ENCODE measurements at regions not wholly inside any gene's neighbourhood (a gene's known extent, or its start where the extent isn't known, plus 50 kb on each side); places are given as distances from the start of the nearest gene placed in this dataset.
"Not testable (repeated sequence)": the region's sequence is repeated elsewhere in the genome, so short reads cannot be mapped to it uniquely, and the experiment has no call there.

- not testable (repeated sequence) for H3K4me3 ChIP-seq (ENCODE audit: low read depth, low read length)
These were observed 70.2 kb downstream of the LGALS9C start for GRCh38 chr17:18546514-18547398.

DNA sequence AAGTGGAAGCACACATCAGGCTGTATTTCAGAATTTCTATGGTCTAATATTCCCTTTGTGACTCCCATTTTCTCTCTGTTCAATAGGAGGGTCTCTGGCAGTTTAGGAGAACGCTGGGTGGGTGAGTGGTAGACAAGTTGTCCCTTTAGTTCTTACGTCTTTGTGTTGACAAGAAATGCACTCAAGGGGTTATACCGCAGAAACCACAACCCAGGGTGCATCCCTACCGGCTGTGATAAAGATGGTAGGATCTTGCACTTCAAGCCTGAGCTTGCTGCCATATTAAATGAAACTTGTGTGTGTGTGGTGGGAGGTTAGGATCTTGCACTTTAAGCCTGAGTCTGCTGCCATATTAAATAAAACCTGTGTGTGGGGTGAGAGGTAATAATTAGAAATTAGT lies 80.5 kb downstream of the LGALS9C start:
- not testable (repeated sequence) for H3K4me3 ChIP-seq (ENCODE audit: low read depth, low read length)

DNA sequence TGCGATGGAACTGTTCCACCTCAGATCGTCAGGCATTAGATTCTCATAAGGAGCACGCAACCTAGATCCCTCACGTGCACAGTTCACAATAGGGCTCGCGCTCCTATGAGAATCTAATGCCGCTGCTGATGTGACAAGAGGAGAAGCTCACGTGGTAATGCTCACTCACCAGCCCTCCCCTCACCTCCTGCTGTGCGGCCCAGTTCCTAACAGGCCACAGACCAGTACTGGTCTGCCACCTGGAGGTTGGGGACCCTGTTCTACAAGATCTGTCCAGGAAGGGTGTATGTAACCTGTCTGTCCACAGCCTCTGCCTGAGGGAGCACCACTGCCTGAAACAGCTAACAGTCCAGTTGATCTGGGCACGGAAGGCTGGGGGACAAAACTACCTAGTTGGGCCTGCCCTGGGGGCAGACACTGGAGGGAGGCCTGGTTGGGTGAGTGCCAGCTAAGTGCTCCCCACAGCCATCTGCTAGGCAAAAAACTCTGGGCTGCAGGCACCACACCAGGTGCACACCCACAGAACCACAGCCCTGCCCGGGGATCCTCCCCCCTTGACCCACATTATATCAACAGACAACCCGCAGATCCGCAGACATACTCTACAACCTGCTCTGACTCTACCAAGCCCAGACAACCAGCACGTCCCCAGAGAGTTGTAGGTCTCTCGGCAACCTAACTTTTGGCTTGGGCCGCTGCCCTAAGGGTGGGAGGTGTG lies 80.7 kb downstream of the TBC1D28 start:
- H3K4me3 ChIP-seq (ENCODE audit: low read depth, low read length) = not testable (repeated sequence)

DNA sequence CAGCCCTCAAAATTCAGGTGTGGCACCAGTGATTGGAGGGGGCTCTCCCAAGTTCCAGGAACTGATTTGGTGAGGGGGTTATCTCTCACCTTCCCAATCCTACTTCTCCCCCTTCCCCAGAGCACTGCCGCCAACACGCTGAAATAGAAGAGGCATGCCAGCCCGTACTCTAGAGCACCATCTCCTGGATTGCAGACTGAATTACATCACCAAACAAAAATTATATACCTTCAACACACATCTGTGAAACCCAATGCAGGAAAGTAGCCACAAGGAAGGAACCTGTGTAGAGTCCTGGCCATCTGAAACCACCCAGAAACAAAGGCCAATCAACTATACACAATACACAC lies 80.1 kb downstream of the TBC1D28 start:
- TF ChIP-seq, protein P1, sequence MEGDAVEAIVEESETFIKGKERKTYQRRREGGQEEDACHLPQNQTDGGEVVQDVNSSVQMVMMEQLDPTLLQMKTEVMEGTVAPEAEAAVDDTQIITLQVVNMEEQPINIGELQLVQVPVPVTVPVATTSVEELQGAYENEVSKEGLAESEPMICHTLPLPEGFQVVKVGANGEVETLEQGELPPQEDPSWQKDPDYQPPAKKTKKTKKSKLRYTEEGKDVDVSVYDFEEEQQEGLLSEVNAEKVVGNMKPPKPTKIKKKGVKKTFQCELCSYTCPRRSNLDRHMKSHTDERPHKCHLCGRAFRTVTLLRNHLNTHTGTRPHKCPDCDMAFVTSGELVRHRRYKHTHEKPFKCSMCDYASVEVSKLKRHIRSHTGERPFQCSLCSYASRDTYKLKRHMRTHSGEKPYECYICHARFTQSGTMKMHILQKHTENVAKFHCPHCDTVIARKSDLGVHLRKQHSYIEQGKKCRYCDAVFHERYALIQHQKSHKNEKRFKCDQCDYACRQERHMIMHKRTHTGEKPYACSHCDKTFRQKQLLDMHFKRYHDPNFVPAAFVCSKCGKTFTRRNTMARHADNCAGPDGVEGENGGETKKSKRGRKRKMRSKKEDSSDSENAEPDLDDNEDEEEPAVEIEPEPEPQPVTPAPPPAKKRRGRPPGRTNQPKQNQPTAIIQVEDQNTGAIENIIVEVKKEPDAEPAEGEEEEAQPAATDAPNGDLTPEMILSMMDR (IDR thresholded peaks at IDR 0.05; ENCODE audit: borderline replicate concordance, insufficient read depth, low read depth, low read length) = peak; percentile 53
- not testable (repeated sequence) for H3K4me3 ChIP-seq (ENCODE audit: low read depth, low read length)

DNA sequence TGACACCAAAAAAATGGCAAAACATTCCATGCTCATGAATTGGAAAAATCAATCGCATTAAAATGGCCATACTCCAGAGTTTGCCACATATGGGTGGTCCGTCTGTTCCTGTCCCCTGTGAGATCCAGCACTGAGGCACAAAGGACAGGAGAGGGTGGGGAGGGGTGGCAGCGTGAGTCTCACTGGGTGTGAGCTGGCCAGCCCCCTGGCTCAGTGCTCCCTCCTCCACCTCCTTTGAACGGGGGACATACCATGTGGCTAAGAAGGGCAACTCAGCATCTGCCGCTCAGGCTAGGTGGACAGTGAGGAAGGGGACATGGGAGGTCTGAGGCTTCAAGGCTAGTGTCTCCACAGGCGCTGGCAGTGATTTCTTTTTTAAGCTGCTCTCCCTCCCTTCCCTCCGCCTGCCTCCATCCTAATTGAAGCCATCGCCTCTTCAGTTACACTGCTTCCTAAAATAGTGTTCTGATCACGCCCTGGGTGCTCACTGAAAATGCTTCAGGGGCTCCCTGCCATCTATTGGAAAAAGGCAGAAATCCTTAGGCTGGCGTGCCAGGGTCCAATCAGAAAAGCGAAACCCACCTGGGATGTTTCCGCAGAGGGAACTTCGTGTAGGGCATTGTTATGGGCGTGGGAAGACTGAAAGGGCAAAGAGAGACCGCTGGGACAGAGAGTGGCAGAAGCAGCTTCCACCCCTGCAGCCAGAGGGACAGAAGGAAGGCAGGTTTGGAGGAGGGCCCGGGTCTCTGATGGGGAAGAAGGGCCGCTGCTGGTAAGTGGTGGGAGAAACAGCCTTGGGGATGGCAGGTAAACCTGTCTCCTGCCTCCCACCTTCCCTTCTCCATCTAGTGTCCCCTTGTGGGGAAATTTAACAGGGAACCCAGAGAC lies 75.8 kb downstream of the TBC1D28 start:
- not testable (repeated sequence) for H3K4me3 ChIP-seq (ENCODE audit: low read depth, low read length)

DNA sequence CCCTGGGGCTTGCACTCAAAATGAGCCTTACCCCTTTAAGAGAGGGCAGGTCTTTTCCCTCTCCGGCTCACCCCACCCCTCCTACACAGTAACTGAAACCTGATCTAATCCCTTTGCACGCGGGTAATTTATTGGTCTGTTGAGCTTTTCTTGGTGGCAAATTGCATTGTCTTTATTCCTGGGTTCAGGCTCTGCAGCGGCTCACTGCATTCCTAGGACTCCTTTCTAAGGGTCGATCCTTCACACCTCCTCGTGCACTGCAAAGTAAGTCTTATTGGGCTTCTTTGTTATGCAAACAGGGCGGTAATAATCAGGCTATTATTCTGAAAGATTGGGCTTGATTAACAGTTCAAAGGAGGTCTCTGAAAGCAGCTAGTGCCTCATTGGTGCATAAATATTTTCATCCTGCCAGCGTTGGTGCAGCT lies 74.7 kb downstream of the TBC1D28 start:
- H3K4me3 ChIP-seq (ENCODE audit: low read depth, low read length) = not testable (repeated sequence)

GRCh38 chr17:18572536-18572935 lies 71.7 kb downstream of the TBC1D28 start:
- H3K4me3 ChIP-seq (ENCODE audit: low read depth, low read length) = not testable (repeated sequence)

DNA sequence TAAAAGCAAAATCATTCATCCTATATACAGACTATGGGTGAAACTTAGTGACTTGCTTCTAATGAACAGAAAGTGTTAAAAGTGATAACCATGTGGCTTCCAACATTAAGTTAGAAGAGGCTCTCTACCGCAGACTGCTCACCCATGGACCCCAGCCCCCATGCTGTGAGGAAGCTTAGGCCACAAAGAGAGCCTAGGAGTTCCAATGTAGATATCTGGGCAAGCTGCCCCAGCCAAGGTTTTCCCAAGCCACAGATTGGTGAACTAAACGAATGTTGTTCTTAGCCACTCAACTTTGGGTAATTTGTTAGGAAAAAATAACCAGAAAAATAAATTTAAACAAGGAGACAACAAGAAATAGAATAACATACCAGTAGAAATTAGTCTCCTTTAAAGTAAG lies 70.1 kb downstream of the TBC1D28 start:
- not testable (repeated sequence) for H3K4me3 ChIP-seq (ENCODE audit: low read depth, low read length)
